Uterus (tissue), 3 donors: ENCODE measurements at regions not wholly inside any gene's neighbourhood (a gene's known extent, or its start where the extent isn't known, plus 50 kb on each side); places are given as distances from the start of the nearest gene placed in this dataset.

Experiments
- DNase-seq, 2 donors: peaks; one replicate each; pipeline ENCODE4 v3.0.0-alpha.2; 2019 to 2020
- H3K27ac ChIP-seq, 2 donors: fragments of 200-600 bp; sonication (generic); 1 replicate in 1 of 2; 2 replicates in 1 of 2; pipeline ENCODE4 v1.5.1; 2016 to 2018
- H3K27me3 ChIP-seq, 2 donors: fragments of 200-600 bp; sonication (generic); one replicate each; pipeline ENCODE4 v1.5.1; 2018 to 2019; ENCODE audit warnings: control low read depth in 1 of 2
- H3K36me3 ChIP-seq, 2 donors: fragments of 200-600 bp; sonication (generic); one replicate each; pipeline ENCODE4 v1.5.1; 2019; ENCODE audit warnings: control low read depth in 1 of 2
- H3K4me1 ChIP-seq, 2 donors: fragments of 200-600 bp; sonication (generic); one replicate each; pipeline ENCODE4 v1.5.1; 2018 to 2019; ENCODE audit warnings: control low read depth in 1 of 2
- H3K4me3 ChIP-seq, 2 donors: fragments of 200-600 bp; sonication (generic); 1 replicate in 1 of 2; 2 replicates in 1 of 2; pipeline ENCODE4 v1.5.1; 2018 to 2019; ENCODE audit warnings: mild to moderate bottlenecking in 1 of 2
- H3K9me3 ChIP-seq, 2 donors: fragments of 200-600 bp; sonication (generic); one replicate each; pipeline ENCODE4 v1.5.1; 2019; ENCODE audit warnings: control low read depth in 1 of 2
- CTCF ChIP-seq, 4 experiments: fragments of 200-600 bp in 2 of 4; fragments of 450-650 bp in 2 of 4; sonication (generic) in 2 of 4; IDR thresholded peaks; one replicate each; pipeline ENCODE4 v1.5.1; 2016 to 2019; ENCODE audit warnings: antibody characterized with exemption in 4 of 4, mild to moderate bottlenecking in 2 of 4, moderate library complexity in 1 of 4
- POLR2A ChIP-seq, 2 donors: fragments of 450-650 bp; IDR thresholded peaks; one replicate each; pipeline ENCODE4 v1.6.1; 2016; ENCODE audit warnings: antibody characterized with exemption in 2 of 2, mild to moderate bottlenecking in 1 of 2, moderate library complexity in 1 of 2
- intact Hi-C: fragments of 100-400 bp; cut with DNase I; formaldehyde crosslinking; loops from one replicate; pipeline ENCODE4 v1.15.1; 2023; ENCODE audit warnings: low total_unique reads
- donor health status: DM: yes; HTN: yes; CAD: no.

- intact Hi-C loops: no loop called here
- Histone ChIP-seq H3K4me1 (no peaks in the 10 kb centered on the region), H3K36me3 (no peaks in the 10 kb centered on the region), H3K27ac (no peak overlapping the region), H3K27me3 (no peaks in the 10 kb centered on the region), H3K9me3 (no peaks in the 10 kb centered on the region), H3K4me3 (no peak overlapping the region)
- no peak for DNase-seq
- TF ChIP-seq POLR2A (IDR thresholded peaks at IDR 0.05) (no peak), CTCF (IDR thresholded peaks at IDR 0.05) (no peak)
Observed at GRCh38 chr6:125354649-125355048, 52.9 kb upstream of the HDDC2 start.

- H3K27me3 ChIP-seq: no peaks in the 10 kb centered on the region
- H3K9me3 ChIP-seq: no peaks in the 10 kb centered on the region
- intact Hi-C loops: no loop called here
- H3K27ac ChIP-seq: no peak overlapping the region
- H3K36me3 ChIP-seq: no peaks in the 10 kb centered on the region
- no peak overlapping the region for H3K4me3 ChIP-seq
- no peaks in the 10 kb centered on the region for H3K4me1 ChIP-seq
- no peak for TF ChIP-seq POLR2A (IDR thresholded peaks at IDR 0.05)
- no peak for DNase-seq
Observed at GRCh38 chr6:125356884-125357283, 55.1 kb upstream of the HDDC2 start.

- Histone ChIP-seq H3K27me3 (no peaks in the 10 kb centered on the region), H3K4me1 (no peaks in the 10 kb centered on the region), H3K9me3 (no peaks in the 10 kb centered on the region), H3K36me3 (no peaks in the 10 kb centered on the region), H3K4me3 (no peak overlapping the region), H3K27ac (no peak overlapping the region)
- no peak for TF ChIP-seq POLR2A (IDR thresholded peaks at IDR 0.05)
- no peak for TF ChIP-seq CTCF (IDR thresholded peaks at IDR 0.05)
- intact Hi-C loops: no loop called here
- no peak for DNase-seq
Observed at GRCh38 chr6:125357515-125358256, 55.9 kb upstream of the HDDC2 start.

- no peak for DNase-seq
- Histone ChIP-seq H3K27ac (no peak overlapping the region), H3K9me3 (no peaks in the 10 kb centered on the region), H3K4me3 (no peak overlapping the region), H3K36me3 (no peaks in the 10 kb centered on the region), H3K4me1 (no peaks in the 10 kb centered on the region), H3K27me3 (no peaks in the 10 kb centered on the region)
- intact Hi-C loops: no loop called here
- no peak for TF ChIP-seq POLR2A (IDR thresholded peaks at IDR 0.05)
- no peak for TF ChIP-seq CTCF (IDR thresholded peaks at IDR 0.05)
Observed at GRCh38 chr6:125358898-125359297, 57.1 kb upstream of the HDDC2 start.

GRCh38 chr6:125361868-125362267, 60.1 kb upstream of the HDDC2 start:
- Histone ChIP-seq H3K9me3 (no peaks in the 10 kb centered on the region), H3K36me3 (no peaks in the 10 kb centered on the region), H3K27me3 (no peaks in the 10 kb centered on the region), H3K4me1 (no peaks in the 10 kb centered on the region), H3K4me3 (no peak overlapping the region), H3K27ac (no peak overlapping the region)
- intact Hi-C loops: no loop called here
- TF ChIP-seq CTCF (IDR thresholded peaks at IDR 0.05) (no peak), POLR2A (IDR thresholded peaks at IDR 0.05) (no peak)
- DNase-seq: no peak
